ENCODE measurements at regions not wholly inside any gene's neighbourhood (a gene's known extent, or its start where the extent isn't known, plus 50 kb on each side); places are given as distances from the start of the nearest gene placed in this dataset.

GRCh38 chr12:24664161-24664880 is 284.6 kb downstream of the BCAT1 start:
- Histone ChIP-seq H3K79me2 (ENCODE audit: control insufficient read depth, insufficient read depth, low read length) (no peaks in the 10 kb centered on the region), H2AFZ (ENCODE audit: low read depth, low read length) (no peak overlapping the region), H3K9ac (replicated peaks; ENCODE audit: extremely low read depth, insufficient read depth, low read length) (no peak overlapping the region), H3K4me2 (ENCODE audit: insufficient read depth, low read length) (no peak overlapping the region), H3K9me1 (replicated peaks; ENCODE audit: control insufficient read depth, extremely low read depth, insufficient read depth, low read length) (no peaks in the 10 kb centered on the region), H3K27me3 (ENCODE audit: control insufficient read depth in 2 of 2, insufficient read depth in 2 of 2, low read length in 2 of 2) (no peaks in the 10 kb centered on the region), H3K27ac (ENCODE audit: insufficient read depth, low read depth, low read length) (no peak overlapping the region), H3K36me3 (ENCODE audit: control insufficient read depth in 2 of 2, extremely low read depth in 1 of 2, insufficient read depth in 2 of 2, low read length in 2 of 2) (no peaks in the 10 kb centered on the region), H3K4me3 (replicated peaks in 1 of 3; ENCODE audit: insufficient read depth in 1 of 3, low read depth in 1 of 3, low read length in 3 of 3) (no peak overlapping the region), H4K20me1 (replicated peaks; ENCODE audit: control insufficient read depth, extremely low read depth, insufficient read depth, low read length) (no peaks in the 10 kb centered on the region), H3K4me1 (ENCODE audit: control insufficient read depth, extremely low read depth, insufficient read depth, low read length) (no peaks in the 10 kb centered on the region), H3K9me3 (replicated peaks; ENCODE audit: control insufficient read depth, insufficient read depth, low read length) (no peaks in the 10 kb centered on the region)
- TF ChIP-seq MAX (IDR thresholded peaks at IDR 0.05; ENCODE audit: insufficient read depth, insufficient read length) = no peak
- TF ChIP-seq GATA2 (IDR thresholded peaks at IDR 0.05; ENCODE audit: insufficient read depth, insufficient read length, low read depth, low read length) = no peak
- TF ChIP-seq POLR2A (IDR thresholded peaks at IDR 0.05; ENCODE audit: low read depth, low read length) = no peak
- no peak for TF ChIP-seq MYC (IDR thresholded peaks at IDR 0.05; ENCODE audit: low read depth, low read length)
- no peak for TF ChIP-seq EZH2 (IDR thresholded peaks at IDR 0.05; ENCODE audit: borderline replicate concordance, low read depth, low read length, severe bottlenecking)
- TF ChIP-seq JUN (IDR thresholded peaks at IDR 0.05; ENCODE audit: borderline replicate concordance, insufficient read depth, insufficient read length, low read depth) = no peak
- TF ChIP-seq FOS (IDR thresholded peaks at IDR 0.05; ENCODE audit: borderline replicate concordance, insufficient read depth, low read length) = no peak
- no peak for TF ChIP-seq POLR2AphosphoS5 (IDR thresholded peaks at IDR 0.05; ENCODE audit: insufficient read depth, low read depth, low read length)
- no peak for TF ChIP-seq CTCF (IDR thresholded peaks at IDR 0.05; ENCODE audit: extremely low read depth in 1 of 2, insufficient read depth in 1 of 2, low read depth in 1 of 2, low read length in 2 of 2)
- DNase-seq (ENCODE audit: low read depth, low spot score) = no peak
- no TSS peak for BruUV-seq (replicated peaks)
- ChIA-PET CTCF (no interaction called here), POLR2A (no interaction called here)
- intact Hi-C loops (cut with micrococcal nuclease) (no loop called here), dilution Hi-C loops (cut with MboI; ENCODE audit: extremely low pct_ligation_motif_present, low sequenced_read_pairs) (no loop called here)
- no peak for FAIRE-seq
